ENCODE measurements at regions not wholly inside any gene's neighbourhood (a gene's known extent, or its start where the extent isn't known, plus 50 kb on each side); places are given as distances from the start of the nearest gene placed in this dataset.
"Not testable (repeated sequence)": the region's sequence is repeated elsewhere in the genome, so short reads cannot be mapped to it uniquely, and the experiment has no call there.

- Mint-ChIP-seq H3K36me3 (ENCODE audit: low read depth) (no peaks in the 10 kb centered on the region), H3K27ac (no peak overlapping the region), H3K4me3 (no peak overlapping the region), H3K9me3 (peaks cover 5% of the 10 kb centered on the region), H3K4me1 (no peaks in the 10 kb centered on the region), H3K27me3 (peaks cover 4% of the 10 kb centered on the region)
- DNase-seq, result no peak
- no peak for ATAC-seq
Observed at GRCh38 chr18:76018210-76018609, 476.8 kb downstream of the ZNF516 start.

GRCh38 chr18:76013057-76013456 lies 482.0 kb downstream of the ZNF516 start:
- Mint-ChIP-seq H3K4me1 (no peaks in the 10 kb centered on the region), H3K36me3 (ENCODE audit: low read depth) (no peaks in the 10 kb centered on the region), H3K27me3 (peaks cover 4% of the 10 kb centered on the region), H3K4me3 (no peak overlapping the region), H3K27ac (no peak overlapping the region), H3K9me3 (peaks cover 11% of the 10 kb centered on the region)
- ATAC-seq (no peak), DNase-seq (no peak)

- Mint-ChIP-seq H3K9me3 (no peaks in the 10 kb centered on the region), H3K4me3 (no peak overlapping the region), H3K27ac (no peak overlapping the region), H3K36me3 (ENCODE audit: low read depth) (no peaks in the 10 kb centered on the region), H3K4me1 (no peaks in the 10 kb centered on the region), H3K27me3 (no peaks in the 10 kb centered on the region)
- no peak for ATAC-seq
- no peak for DNase-seq
Observed at GRCh38 chr18:76005632-76006208, 489.3 kb downstream of the ZNF516 start.

GRCh38 chr18:75987913-75988312 lies 507.1 kb downstream of the ZNF516 start:
- not testable (repeated sequence) for ATAC-seq; DNase-seq; H3K4me1 Mint-ChIP-seq; H3K27me3 Mint-ChIP-seq; H3K4me3 Mint-ChIP-seq; H3K9me3 Mint-ChIP-seq; H3K36me3 Mint-ChIP-seq (ENCODE audit: low read depth); H3K27ac Mint-ChIP-seq

- no peaks in the 10 kb centered on the region for H3K4me1 Mint-ChIP-seq
- H3K9me3 Mint-ChIP-seq, result no peaks in the 10 kb centered on the region
- H3K36me3 Mint-ChIP-seq (ENCODE audit: low read depth), result no peaks in the 10 kb centered on the region
- DNase-seq, result no peak
- ATAC-seq, result no peak
- no peaks in the 10 kb centered on the region for H3K27me3 Mint-ChIP-seq
- no peak overlapping the region for H3K27ac Mint-ChIP-seq
- no peak overlapping the region for H3K4me3 Mint-ChIP-seq
Observed at GRCh38 chr18:75984853-75985252, 510.2 kb downstream of the ZNF516 start.

GRCh38 chr18:75981102-75981501 lies 513.9 kb downstream of the ZNF516 start:
- Mint-ChIP-seq H3K9me3 (no peaks in the 10 kb centered on the region), H3K27ac (no peak overlapping the region), H3K4me3 (no peak overlapping the region), H3K27me3 (peaks cover 2% of the 10 kb centered on the region), H3K36me3 (ENCODE audit: low read depth) (no peaks in the 10 kb centered on the region), H3K4me1 (no peaks in the 10 kb centered on the region)
- no peak for ATAC-seq
- DNase-seq, result no peak

GRCh38 chr18:75977081-75977480 lies 518.0 kb downstream of the ZNF516 start:
- H3K4me1 Mint-ChIP-seq, result no peaks in the 10 kb centered on the region
- DNase-seq (no peak), ATAC-seq (no peak)
- H3K27ac Mint-ChIP-seq, result no peak overlapping the region
- peaks cover 4% of the 10 kb centered on the region for H3K27me3 Mint-ChIP-seq
- no peaks in the 10 kb centered on the region for H3K36me3 Mint-ChIP-seq (ENCODE audit: low read depth)
- no peak overlapping the region for H3K4me3 Mint-ChIP-seq
- peaks cover 3% of the 10 kb centered on the region for H3K9me3 Mint-ChIP-seq

GRCh38 chr18:75970212-75970611 lies 524.8 kb downstream of the ZNF516 start:
- H3K36me3 Mint-ChIP-seq (ENCODE audit: low read depth), result no peaks in the 10 kb centered on the region
- ATAC-seq, result no peak
- no peak overlapping the region for H3K4me3 Mint-ChIP-seq
- H3K9me3 Mint-ChIP-seq, result peaks cover 3% of the 10 kb centered on the region
- H3K27ac Mint-ChIP-seq, result no peak overlapping the region
- DNase-seq, result no peak
- no peaks in the 10 kb centered on the region for H3K4me1 Mint-ChIP-seq
- peaks cover 2% of the 10 kb centered on the region for H3K27me3 Mint-ChIP-seq

- Mint-ChIP-seq H3K9me3 (no peaks in the 10 kb centered on the region), H3K36me3 (ENCODE audit: low read depth) (no peaks in the 10 kb centered on the region), H3K4me3 (no peak overlapping the region), H3K27me3 (no peaks in the 10 kb centered on the region), H3K4me1 (no peaks in the 10 kb centered on the region), H3K27ac (no peak overlapping the region)
- ATAC-seq (no peak), DNase-seq (no peak)
Observed at GRCh38 chr18:75966431-75966830, 528.6 kb downstream of the ZNF516 start.

GRCh38 chr18:75962036-75962572 lies 532.9 kb downstream of the ZNF516 start:
- Mint-ChIP-seq H3K4me1 (no peaks in the 10 kb centered on the region), H3K27me3 (peaks cover 2% of the 10 kb centered on the region), H3K36me3 (ENCODE audit: low read depth) (no peaks in the 10 kb centered on the region), H3K9me3 (no peaks in the 10 kb centered on the region), H3K4me3 (no peak overlapping the region), H3K27ac (no peak overlapping the region)
- ATAC-seq (no peak), DNase-seq (no peak)

- H3K36me3 Mint-ChIP-seq (ENCODE audit: low read depth); H3K27me3 Mint-ChIP-seq; ATAC-seq; H3K4me3 Mint-ChIP-seq; DNase-seq; H3K27ac Mint-ChIP-seq; H3K4me1 Mint-ChIP-seq; H3K9me3 Mint-ChIP-seq: not testable (repeated sequence)
Observed at GRCh38 chr18:75960356-75960755, 532.9 kb upstream of the SMIM21 start.

GRCh38 chr18:75959150-75959549 lies 531.6 kb upstream of the SMIM21 start:
- Mint-ChIP-seq H3K9me3 (no peaks in the 10 kb centered on the region), H3K27ac (no peak overlapping the region), H3K4me3 (no peak overlapping the region), H3K4me1 (no peaks in the 10 kb centered on the region), H3K27me3 (peaks cover 4% of the 10 kb centered on the region), H3K36me3 (ENCODE audit: low read depth) (no peaks in the 10 kb centered on the region)
- ATAC-seq (no peak), DNase-seq (no peak)

GRCh38 chr18:75958683-75959082 lies 531.2 kb upstream of the SMIM21 start:
- ATAC-seq (no peak), DNase-seq (no peak)
- no peaks in the 10 kb centered on the region for H3K4me1 Mint-ChIP-seq
- no peak overlapping the region for H3K4me3 Mint-ChIP-seq
- peaks cover 4% of the 10 kb centered on the region for H3K27me3 Mint-ChIP-seq
- H3K9me3 Mint-ChIP-seq, result no peaks in the 10 kb centered on the region
- no peaks in the 10 kb centered on the region for H3K36me3 Mint-ChIP-seq (ENCODE audit: low read depth)
- no peak overlapping the region for H3K27ac Mint-ChIP-seq

- H3K4me1 Mint-ChIP-seq, result no peaks in the 10 kb centered on the region
- no peaks in the 10 kb centered on the region for H3K36me3 Mint-ChIP-seq (ENCODE audit: low read depth)
- H3K27me3 Mint-ChIP-seq, result peaks cover 4% of the 10 kb centered on the region
- H3K9me3 Mint-ChIP-seq, result peaks cover 28% of the 10 kb centered on the region
- no peak overlapping the region for H3K27ac Mint-ChIP-seq
- no peak for DNase-seq
- no peak for ATAC-seq
- H3K4me3 Mint-ChIP-seq, result no peak overlapping the region
Observed at GRCh38 chr18:75945265-75945933, 517.9 kb upstream of the SMIM21 start.

- ATAC-seq (no peak), DNase-seq (no peak)
- H3K27ac Mint-ChIP-seq, result no peak overlapping the region
- peaks cover 9% of the 10 kb centered on the region for H3K9me3 Mint-ChIP-seq
- H3K4me1 Mint-ChIP-seq, result no peaks in the 10 kb centered on the region
- H3K27me3 Mint-ChIP-seq, result peaks cover 7% of the 10 kb centered on the region
- H3K36me3 Mint-ChIP-seq (ENCODE audit: low read depth), result no peaks in the 10 kb centered on the region
- no peak overlapping the region for H3K4me3 Mint-ChIP-seq
Observed at GRCh38 chr18:75937306-75937705, 509.8 kb upstream of the SMIM21 start.

Measured in activated naive CD8-positive, alpha-beta T cell treated with anti-CD3 and anti-CD28 coated beads, Interleukin-2, amount 50 U/mL, for 24 hours (primary cell).